ENCODE measurements at regions not wholly inside any gene's neighbourhood (a gene's known extent, or its start where the extent isn't known, plus 50 kb on each side); places are given as distances from the start of the nearest gene placed in this dataset.
A peak's percentile ranks its signal among the peaks of the same experiment; 100 is the strongest.

DNA sequence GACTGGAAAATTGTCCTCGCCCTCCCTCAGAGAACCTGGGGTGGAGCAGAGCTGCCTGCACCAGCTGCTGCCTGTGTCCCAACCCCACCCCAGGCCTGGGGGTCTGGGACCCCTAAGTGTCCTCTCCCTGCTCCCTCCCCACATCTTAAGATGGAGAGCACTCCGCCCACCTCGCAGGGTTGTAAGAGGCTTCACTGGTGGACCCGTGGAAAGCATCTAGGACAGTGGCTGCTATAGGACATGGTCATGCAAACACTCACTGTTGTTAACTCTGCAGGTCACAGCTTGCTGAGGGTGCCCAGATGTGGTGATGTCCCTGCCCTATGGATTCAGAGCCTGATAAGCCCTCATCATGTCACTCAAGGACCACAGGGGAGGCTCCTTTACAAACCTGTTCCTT lies 62.0 kb upstream of the ARNT2 start:
- 57% methylated on average over 1 of the region's 4 CpGs; no CpG with 5 or more reads in 1 of the 2 donors for WGBS, 2 donors
- H3K27me3 ChIP-seq, result peaks cover 0 to 7% (median 0%) of the 10 kb centered on the region in 4 donors
- TF ChIP-seq, protein P1, sequence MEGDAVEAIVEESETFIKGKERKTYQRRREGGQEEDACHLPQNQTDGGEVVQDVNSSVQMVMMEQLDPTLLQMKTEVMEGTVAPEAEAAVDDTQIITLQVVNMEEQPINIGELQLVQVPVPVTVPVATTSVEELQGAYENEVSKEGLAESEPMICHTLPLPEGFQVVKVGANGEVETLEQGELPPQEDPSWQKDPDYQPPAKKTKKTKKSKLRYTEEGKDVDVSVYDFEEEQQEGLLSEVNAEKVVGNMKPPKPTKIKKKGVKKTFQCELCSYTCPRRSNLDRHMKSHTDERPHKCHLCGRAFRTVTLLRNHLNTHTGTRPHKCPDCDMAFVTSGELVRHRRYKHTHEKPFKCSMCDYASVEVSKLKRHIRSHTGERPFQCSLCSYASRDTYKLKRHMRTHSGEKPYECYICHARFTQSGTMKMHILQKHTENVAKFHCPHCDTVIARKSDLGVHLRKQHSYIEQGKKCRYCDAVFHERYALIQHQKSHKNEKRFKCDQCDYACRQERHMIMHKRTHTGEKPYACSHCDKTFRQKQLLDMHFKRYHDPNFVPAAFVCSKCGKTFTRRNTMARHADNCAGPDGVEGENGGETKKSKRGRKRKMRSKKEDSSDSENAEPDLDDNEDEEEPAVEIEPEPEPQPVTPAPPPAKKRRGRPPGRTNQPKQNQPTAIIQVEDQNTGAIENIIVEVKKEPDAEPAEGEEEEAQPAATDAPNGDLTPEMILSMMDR (IDR thresholded peaks at IDR 0.05), result no peak
- TF ChIP-seq POLR2A (IDR thresholded peaks at IDR 0.05), result no peak
- H3K36me3 ChIP-seq, result no peaks in the 10 kb centered on the region
- H3K9me3 ChIP-seq, result no peaks in the 10 kb centered on the region
- H3K4me3 ChIP-seq, result no peak overlapping the region
- DNase-seq, result no peak
- intact Hi-C loops (cut with DNase I), result no loop called here
- peaks cover 4 to 43% (median 9%) of the 10 kb centered on the region in 3 donors for H3K4me1 ChIP-seq
- no peak overlapping the region for H3K27ac ChIP-seq

DNA sequence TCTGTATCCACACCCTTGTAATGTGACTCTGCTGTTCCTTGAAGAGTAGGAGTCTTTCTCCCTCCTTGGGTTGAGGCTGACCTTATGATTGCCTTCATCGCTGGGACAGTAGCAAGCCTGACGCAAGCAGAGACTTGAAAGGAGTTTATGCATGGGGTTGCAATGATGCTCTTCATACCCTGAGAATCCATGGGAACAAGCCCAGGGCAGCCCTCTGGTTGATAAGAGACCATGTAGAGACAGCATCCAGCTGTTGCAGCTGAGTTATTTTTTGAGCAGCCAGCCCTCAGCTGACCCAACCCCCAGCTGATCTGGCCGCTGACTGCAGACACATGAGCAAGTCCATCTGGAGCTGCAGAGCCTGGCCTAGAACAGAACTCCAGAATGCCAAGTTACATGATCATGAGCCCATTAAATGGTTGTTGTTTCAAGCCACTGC lies 60.6 kb upstream of the ARNT2 start:
- TF ChIP-seq POLR2A (IDR thresholded peaks at IDR 0.05), result no peak
- TF ChIP-seq, protein P1 (IDR thresholded peaks at IDR 0.05), result no peak
- no peak for DNase-seq
- peak overlapping the region in 2 of 4 donors; percentile 13 to 34 for H3K27ac ChIP-seq

DNA sequence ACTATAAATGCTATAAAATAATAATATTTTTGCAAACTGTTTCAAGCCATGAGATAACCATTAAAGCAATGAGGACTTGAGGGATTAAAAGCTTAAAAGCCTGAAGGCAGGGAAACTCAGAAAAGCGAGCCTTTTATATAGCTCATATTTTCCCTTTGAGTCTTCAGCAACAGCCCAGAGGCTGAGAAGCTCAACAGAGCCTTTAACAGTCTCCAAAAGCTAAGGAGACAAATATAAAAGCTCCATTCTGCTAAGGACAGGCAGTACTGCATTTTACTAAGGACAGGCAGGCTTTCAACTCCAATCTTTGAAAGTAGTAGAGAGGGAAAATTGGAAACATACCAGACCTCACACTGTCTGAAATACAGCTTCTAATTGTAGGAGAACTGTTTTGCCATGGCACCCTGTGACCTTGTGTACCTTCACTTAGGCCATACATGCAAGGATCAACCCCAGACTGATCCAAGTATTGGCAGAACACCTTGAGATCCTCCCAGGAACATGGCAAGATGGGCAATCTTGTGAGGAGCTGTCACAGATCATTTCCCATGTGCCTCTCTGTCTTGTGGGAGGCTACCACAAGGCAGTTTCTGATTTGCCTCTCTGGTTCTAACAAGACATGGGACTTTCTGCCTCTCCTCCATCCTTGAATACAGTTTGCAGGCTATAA lies 53.1 kb upstream of the ARNT2 start:
- TF ChIP-seq, protein P1 (IDR thresholded peaks at IDR 0.05), result no peak
- TF ChIP-seq POLR2A (IDR thresholded peaks at IDR 0.05), result no peak
- intact Hi-C loops (cut with DNase I), result no loop called here
- Histone ChIP-seq H3K27ac (no peak overlapping the region), H3K9me3 (no peaks in the 10 kb centered on the region), H3K4me3 (no peak overlapping the region), H3K4me1 (peaks cover 0 to 5% (median 0%) of the 10 kb centered on the region in 3 donors), H3K36me3 (no peaks in the 10 kb centered on the region), H3K27me3 (peaks cover 0 to 6% (median 0%) of the 10 kb centered on the region in 4 donors)
- WGBS, 2 donors, result 60 to 73% methylated on average over 1 of the region's 1 CpG
- no peak for DNase-seq

More for the DNA sequence above, 60.6 kb upstream of the ARNT2 start:
- 50 to 60% methylated on average over 1 of the region's 3 CpGs for WGBS, 2 donors
- intact Hi-C loops (cut with DNase I), result no loop called here
- H3K4me1 ChIP-seq, result peaks cover 4 to 43% (median 9%) of the 10 kb centered on the region in 3 donors
- H3K9me3 ChIP-seq, result no peaks in the 10 kb centered on the region
- H3K4me3 ChIP-seq, result no peak overlapping the region
- peaks cover 0 to 6% (median 0%) of the 10 kb centered on the region in 4 donors for H3K27me3 ChIP-seq
- H3K36me3 ChIP-seq, result no peaks in the 10 kb centered on the region

Data from esophagus squamous epithelium (tissue), 5 donors.